ENCODE measurements at regions not wholly inside any gene's neighbourhood (a gene's known extent, or its start where the extent isn't known, plus 50 kb on each side); places are given as distances from the start of the nearest gene placed in this dataset.

DNA sequence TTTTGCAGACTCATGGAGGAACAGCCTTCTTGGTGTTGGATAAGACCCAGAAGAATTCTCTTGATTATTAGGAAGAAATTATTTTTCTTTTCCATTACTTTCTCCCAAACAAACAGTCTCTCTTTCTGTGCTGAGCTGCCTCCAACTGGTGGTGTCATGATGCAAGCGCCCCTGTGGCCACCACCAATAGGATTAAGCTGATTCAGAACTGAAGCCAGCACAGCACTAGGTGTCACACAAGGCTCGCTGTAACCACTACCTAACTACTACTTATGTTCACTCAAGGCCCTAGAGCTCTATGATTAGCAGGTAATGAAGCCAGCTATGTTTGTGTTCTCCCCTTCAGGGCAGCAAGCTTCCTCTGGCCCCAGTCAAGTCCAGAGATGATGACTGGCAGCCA lies 123.4 kb downstream of the HTR1B start:
- no peak for TF ChIP-seq CTCF (IDR thresholded peaks at IDR 0.05)
- TF ChIP-seq POLR2A (IDR thresholded peaks at IDR 0.05) = no peak
